OCI-M2 (cell line): ENCODE measurements at regions not wholly inside any gene's neighbourhood (a gene's known extent, or its start where the extent isn't known, plus 50 kb on each side); places are given as distances from the start of the nearest gene placed in this dataset.

Experiments
- DNase-seq: peaks from one replicate; lab custom pipeline; 2025; ENCODE audit not compliant: unreplicated experiment; lab: John Stamatoyannopoulos, UW

DNA sequence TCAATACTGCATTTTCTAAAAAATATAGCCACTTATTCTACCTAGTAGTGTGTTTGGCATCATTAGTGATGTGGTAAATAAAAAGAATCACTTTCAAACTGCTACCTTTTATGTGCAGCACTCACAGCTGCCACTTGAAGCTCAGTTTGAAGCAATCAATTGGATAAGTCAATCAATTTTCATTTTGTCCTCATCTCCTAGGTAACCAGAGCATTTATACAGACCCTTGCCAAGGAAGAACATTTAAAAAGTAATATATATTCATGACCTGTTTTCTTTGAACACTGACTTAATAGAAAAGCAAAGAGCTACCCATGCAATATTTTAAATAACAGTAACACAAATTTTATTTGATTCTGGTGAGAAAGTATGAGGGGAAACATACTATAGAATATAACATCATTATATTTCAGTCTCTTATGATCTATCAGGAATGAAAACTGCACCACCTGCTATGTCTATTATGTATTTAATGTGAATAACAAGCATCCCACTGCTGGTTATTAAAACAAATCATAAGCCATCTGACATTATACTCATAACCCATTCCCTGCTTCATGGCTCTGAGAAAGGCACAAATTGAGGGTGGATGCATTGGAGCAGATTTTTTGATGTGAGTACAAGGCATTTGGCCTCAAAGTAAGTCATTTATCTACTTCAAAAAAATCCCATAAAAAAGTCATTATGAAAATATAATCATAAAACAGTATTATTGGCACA lies 168.4 kb upstream of the C21orf91 start:
- no peak for DNase-seq

- DNase-seq = no peak
These were observed 162.0 kb upstream of the C21orf91 start for GRCh38 chr21:17981060-17981740.

GRCh38 chr21:17979763-17980162 lies 160.6 kb upstream of the C21orf91 start:
- no peak for DNase-seq

- DNase-seq = no peak
These were observed 159.7 kb upstream of the C21orf91 start for GRCh38 chr21:17978895-17979294.

DNA sequence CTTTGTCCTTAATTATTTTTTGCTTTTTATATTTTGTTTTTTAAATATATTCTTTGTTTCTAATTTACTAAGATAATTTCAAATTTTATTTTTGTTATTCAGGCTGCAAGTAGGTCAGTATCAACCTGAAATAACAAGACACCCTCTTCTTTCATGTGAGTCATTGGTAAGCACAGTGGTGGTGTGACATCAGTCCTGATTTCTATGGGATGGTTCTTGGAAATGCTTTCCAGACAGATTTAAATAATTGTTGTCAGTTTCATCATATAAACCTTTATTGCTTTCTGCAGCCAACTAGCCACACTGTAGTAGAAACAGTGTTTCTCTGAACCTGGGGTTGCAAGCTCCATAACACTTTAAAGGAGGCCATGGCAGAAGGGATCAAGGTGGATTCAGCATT lies 157.5 kb upstream of the C21orf91 start:
- no peak for DNase-seq

DNA sequence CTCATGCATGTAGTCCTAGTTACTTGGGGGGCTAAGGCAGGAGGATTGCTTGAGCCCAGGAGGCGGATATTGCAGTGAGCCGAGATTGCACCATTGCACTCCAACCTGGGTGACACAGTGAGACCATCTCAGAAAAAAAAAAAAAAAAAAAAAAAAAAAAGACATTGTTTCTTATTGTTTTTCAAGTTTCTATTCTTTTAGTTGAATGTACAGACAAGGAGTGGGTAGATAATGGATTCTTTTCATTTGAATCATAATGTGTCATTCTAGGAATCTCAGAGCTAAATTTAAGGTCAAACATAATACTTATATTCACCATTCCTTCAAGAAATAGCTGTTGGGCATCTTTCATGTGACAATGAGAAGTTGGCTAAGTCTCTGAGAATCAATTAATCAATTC lies 157.0 kb upstream of the C21orf91 start:
- no peak for DNase-seq

DNA sequence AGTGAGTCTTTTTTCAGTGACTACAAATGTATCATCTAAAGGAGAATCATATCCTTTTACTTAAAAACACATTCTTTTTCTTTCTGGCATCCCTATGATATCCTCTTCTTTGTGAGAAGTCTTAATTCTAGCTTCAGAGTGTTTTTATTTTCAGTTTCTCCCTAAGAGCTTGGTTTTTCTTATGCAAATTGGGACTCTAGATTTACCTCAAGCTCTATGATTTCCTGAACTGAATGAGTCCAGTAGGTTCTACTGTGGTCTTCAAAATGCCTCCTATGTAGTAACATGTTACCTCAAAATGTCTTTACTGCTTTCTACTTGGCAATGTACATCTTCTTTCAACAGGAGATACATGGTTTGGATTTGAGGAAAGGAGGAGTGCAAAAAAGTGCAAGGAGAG lies 148.2 kb upstream of the C21orf91 start:
- DNase-seq = no peak

GRCh38 chr21:17964716-17965115 lies 145.6 kb upstream of the C21orf91 start:
- DNase-seq = no peak

DNA sequence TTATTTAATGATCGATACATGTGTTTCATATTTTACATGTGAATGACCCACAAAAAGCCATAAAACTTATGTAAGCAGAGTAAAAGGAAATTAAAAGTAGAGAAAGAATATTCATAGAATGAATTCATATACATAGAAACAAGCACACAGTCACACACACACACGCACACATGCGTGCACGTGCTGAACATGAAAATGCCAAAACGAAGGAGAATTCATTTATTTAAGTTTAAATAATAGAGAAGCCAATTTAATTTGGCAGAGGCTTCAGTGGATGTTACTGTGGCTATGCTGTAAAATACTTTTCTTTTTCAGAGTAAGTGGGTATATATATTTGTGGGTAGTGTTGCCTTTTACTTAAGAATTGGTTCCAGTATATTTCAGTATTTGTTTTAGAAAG lies 145.0 kb upstream of the C21orf91 start:
- no peak for DNase-seq

GRCh38 chr21:17950591-17950990 lies 131.4 kb upstream of the C21orf91 start:
- no peak for DNase-seq

GRCh38 chr21:17949421-17949820 lies 130.3 kb upstream of the C21orf91 start:
- DNase-seq = no peak

GRCh38 chr21:17947531-17947930 lies 128.4 kb upstream of the C21orf91 start:
- DNase-seq = no peak

DNA sequence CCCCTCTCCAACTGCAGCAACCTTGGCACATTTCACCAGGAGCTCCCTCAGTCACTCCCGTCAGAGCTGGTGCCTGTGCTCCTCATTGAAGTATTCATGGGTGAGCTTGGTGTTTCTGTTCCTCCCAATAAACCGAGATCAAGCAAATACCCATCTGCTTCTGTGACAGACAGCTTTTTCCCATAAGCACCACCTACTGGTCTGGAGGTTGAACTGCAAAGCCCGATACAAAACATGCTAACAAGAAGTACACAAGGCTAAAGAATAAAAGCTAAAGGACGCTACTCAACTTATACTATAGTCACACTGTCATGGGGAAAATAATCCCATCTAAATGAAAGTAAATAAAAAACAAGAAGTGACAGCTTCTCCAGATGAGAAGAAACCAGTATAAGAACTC lies 111.9 kb upstream of the C21orf91 start:
- DNase-seq = no peak

DNA sequence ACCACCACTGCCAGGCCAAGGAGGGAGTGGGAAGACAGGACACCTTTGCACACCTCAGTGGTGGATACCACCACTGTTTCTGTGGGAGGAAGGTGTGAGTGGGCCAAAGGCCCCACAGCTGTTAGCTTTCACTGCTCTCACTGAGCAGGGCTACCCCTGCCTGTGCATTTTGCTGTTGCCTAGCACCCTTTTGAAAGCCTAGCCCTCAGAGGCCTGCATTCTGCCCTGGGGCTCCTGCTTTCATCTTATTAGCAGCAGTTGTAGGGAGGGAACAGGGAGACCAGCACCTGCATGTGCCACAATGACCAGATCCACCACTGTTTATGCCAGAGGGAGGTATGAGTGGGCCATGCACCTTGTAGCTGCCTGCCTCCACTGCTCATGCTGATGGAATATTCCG lies 110.9 kb upstream of the C21orf91 start:
- DNase-seq = no peak

GRCh38 chr21:17929510-17929909 lies 110.4 kb upstream of the C21orf91 start:
- DNase-seq = no peak

- DNase-seq = no peak
These were observed 106.7 kb upstream of the C21orf91 start for GRCh38 chr21:17925899-17926298.

- DNase-seq = peak; percentile 28
These were observed 105.9 kb upstream of the C21orf91 start for GRCh38 chr21:17925000-17925610.

DNA sequence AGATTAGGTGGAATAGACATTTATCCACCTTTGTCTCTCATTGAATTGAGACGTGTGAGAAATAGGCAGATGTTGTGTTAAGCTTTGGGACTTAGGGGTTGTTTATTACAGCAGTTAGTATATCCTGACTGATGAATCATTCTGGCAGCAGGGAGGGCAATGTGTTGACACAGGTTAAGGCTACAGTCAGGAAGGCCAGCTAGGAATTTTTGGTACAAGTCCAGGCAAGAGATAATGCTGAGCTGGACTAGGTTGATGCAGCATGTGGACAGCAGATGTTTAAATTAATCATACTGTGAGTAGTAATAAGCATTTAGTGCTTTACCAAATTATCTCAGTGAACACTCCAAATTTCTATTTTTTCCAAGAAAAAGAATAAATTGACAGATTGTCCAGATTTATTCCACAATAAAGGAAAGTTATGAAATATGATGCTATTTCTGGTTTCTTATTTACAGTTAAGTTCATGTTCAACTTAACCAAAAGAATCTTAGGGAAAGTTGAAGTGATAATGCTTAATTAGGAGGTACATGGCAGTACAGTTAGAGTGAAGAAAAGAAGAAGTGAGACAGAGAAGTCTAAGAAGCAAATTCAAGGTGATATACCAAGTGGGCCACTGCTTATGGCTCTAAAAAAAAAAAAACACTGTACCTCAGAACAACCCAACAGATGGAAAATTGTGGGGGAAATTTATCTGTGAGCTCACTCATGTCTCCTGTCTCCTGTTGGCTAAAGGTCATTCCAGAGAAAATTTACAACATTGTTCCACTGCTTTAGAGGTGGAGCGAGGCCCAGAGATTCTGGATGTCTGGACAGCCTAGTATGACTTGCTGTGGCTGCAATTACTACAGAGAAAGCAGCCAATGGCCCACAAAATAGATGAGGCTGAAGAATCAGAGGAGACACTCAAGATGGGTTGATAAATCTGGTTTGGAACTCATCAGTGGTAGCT lies 102.7 kb upstream of the C21orf91 start:
- no peak for DNase-seq

DNA sequence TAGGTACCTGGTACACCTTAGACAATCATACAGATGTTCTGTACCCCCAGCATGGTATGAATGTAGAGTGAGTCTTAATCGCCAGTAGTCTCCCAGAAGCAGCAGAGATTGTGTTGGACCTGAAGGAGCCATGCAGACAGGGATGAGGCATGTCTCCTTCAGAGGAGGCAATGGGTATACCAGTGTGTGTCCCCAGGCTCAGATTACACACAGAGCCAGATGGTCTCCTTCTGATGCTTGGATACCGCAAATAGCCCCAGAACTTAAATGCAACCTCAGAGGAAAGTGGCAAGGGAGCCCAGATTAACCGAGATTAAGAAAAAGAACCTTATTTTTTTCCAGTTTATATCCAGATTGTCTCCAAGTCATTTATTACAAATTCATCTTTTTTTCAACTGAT lies 96.8 kb upstream of the C21orf91 start:
- DNase-seq = no peak

DNA sequence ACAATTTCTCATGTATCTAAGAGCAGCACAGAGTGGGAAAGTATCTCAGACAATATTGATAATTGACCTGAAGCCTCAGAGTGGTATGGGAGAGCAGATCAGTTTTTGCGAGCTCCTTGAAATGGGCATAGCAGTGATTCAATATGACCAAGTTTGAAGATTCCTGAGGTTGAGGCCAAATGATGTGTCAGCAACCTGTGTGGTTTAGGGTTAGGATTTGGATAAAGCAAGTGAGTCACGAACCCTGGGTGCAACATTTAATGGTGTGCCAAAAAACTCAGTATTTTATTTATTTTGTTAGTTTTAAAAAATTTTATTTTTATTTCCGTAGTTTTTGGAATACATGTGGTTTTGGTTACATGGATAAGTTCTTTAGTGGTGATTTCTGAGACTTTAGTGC lies 92.5 kb upstream of the C21orf91 start:
- no peak for DNase-seq

DNA sequence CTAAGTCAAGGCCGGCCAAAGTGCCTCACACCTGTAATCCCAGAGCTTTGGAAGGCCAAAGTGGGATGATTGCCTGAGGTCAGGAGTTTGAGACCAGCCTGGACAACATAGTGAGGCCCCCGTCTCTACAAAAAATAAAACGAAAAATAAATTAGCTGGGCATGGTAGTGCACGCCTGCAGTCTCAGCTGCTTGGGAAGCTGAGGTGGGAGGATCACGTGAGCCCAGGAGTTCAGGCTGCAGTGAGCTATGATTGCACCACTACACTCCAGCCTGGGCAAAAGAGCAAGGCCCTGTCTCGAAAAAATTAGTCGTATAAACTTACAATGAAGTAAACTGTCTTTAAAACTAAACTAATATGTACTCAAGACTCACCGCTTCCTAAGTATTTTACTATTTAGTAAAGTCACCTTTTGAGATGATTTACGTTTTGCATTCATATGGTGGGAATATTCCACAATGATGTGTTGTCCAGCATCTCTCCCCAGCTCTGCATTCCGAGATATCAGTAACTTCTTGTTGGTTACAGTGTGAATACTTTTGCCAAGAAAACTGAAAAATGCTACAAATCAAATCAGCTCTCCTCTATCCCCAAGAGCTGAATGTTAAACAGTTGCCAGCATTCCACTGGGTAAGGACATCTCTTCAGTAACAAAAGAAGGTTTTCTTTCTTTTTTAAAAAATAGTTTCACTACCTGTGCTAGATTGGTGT lies 84.9 kb upstream of the C21orf91 start:
- DNase-seq = no peak
